HG02759 (cell line): ENCODE measurements at regions not wholly inside any gene's neighbourhood (a gene's known extent, or its start where the extent isn't known, plus 50 kb on each side); places are given as distances from the start of the nearest gene placed in this dataset.

Source experiments
- ATAC-seq: cut with Tn5 transposase; IDR thresholded peaks from one replicate; pipeline ENCODE4 v1.9.1; 2021; ENCODE audit warnings: mild to moderate bottlenecking, moderate library complexity; ENCODE audit not compliant: unreplicated experiment

DNA sequence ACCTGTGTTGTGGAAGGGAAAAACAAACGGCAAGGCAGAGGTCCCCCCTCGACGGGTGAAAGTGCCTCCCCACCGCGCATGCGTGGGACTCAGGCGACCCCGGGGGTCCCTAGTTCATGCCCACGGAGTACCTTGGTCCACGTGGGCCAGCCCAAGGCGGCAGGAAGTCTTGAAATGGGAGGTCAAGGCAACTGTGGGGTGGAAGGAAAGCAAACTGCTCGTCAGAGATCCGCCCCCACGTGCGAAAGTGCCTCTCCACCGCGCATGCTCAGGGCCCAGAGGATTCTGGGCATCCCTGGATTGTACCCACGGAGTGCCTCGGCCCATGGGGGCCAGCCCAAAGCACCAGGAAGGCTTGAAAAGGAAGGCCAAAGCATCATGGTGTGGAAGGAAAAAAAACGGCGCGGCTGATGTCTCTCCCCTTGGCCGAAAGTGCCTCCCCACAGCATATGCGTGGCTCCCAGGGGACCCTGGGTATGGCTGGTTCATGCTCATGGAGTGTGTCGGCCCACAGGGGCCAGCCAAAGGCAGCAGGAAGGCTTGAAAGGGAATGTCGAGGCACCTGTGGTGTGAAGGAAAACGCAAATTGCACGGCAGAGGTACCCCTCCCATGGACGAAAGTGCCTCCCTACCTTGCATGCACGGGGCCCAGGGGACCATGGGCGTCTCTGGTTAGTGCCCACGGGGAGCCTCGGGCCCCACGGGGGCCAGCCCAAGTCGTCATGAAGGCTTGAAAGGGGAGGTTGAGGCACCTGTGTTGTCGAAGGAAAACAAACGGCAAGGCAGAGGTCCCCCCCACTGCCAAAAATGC lies 369.7 kb downstream of the ALG10 start:
- ATAC-seq = no peak

DNA sequence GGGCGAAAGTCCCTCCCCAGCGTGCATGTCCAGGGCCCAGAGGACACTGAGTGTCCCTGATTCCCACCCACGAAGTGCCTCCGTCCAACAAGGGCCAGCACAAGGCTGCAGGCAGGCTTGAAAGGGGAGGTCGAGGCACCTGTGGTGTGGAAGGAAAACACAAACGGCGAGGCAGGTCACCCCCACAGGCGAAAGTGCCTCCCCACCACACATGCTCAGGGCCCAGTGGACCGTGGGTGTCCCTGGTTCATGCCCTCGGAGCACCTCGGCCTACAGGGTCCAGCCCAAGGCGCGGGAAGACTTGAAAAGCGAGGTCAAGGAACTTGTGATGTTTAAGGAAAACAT lies 370.4 kb downstream of the ALG10 start:
- no peak for ATAC-seq

DNA sequence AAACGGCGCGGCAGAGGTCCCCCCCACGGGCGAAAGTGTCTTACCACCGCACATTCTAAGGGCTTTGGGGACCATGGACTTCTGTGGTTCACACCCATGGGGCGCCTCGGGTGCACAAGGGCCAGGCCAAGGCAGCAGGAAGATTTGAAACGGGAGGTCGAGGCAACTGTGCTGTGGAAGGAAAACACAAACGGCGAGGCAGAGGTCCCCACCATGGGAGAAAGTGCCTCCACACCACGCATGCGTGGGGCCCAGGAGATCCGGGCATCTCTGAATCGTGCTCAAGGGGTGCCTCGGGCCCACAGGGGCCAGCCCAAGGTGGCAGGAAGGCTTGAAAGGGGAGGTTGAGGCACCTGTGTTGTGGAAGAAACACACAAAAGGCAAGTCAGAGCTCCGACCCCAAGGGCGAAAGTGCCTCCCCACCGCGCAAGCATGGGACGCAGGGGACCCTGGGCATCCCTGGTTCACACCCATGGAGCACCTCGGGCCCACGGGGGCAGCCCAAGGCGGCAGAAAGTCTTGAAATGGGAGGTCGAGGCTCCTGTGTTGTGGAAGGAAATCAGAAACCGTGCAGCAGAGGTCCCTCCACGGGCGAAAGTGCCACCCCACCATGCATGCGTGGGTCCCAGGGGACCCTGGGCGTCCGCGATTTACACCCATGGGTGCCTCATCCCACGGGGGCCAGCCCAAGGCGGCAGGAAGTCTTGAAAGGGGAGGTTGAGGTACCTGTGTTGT lies 371.0 kb downstream of the ALG10 start:
- ATAC-seq = no peak

DNA sequence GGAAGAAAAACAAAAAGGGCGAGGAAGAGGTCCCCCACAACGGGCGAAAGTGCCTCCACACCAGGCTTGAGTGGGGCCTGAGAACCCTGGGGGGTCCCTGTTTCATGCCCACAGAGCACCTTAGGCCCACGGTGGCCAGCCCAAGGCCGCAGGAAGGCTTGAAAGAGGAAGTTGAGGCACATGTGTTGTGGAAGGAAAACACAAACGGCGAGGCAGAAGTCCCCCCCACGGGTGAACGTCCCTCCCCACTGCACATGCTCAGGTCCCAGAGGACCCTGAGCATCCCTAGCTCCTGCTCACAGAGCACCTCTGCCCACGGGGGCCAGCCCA lies 371.5 kb downstream of the ALG10 start:
- ATAC-seq = no peak

DNA sequence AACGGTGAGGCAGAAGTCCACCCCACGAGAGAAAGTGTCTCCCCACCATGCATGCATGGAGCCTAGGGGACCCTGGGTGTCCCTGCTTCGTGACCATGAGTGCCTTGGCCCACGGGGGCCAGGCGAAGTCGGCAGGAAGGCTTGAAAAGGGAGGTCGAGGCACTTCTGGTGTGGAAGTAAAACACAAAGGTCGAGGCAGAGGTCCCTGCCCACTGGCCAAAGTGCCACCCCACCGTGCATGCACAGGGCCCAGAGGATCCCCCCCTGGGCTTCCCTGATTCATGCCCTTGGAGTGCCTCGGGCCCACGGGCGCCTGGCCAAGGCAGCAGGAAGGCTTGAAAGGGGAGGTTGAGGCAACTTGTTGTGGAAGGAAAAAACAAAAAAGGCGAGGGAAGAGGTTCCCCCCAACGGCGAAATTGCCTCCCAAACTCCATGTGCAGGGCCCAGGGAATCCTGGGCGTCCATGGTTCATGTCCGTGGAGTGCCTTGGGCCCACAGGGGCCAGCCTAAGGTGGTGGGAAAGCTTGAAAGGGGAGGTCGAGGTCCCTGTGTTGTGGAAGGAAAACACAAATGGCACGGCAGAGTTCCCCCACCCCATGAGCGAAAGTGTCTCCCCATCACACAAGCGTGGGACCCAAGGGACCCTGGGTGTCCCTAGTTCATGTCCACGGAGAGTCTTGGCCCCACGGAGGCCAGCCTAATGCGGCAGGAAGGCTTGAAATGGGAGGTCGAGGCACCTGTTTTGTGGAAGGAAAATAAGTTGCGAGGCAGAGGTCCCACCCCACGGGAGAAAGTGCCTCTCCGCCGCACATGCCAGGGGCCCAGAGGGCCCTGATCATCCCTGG lies 372.1 kb downstream of the ALG10 start:
- no peak for ATAC-seq

DNA sequence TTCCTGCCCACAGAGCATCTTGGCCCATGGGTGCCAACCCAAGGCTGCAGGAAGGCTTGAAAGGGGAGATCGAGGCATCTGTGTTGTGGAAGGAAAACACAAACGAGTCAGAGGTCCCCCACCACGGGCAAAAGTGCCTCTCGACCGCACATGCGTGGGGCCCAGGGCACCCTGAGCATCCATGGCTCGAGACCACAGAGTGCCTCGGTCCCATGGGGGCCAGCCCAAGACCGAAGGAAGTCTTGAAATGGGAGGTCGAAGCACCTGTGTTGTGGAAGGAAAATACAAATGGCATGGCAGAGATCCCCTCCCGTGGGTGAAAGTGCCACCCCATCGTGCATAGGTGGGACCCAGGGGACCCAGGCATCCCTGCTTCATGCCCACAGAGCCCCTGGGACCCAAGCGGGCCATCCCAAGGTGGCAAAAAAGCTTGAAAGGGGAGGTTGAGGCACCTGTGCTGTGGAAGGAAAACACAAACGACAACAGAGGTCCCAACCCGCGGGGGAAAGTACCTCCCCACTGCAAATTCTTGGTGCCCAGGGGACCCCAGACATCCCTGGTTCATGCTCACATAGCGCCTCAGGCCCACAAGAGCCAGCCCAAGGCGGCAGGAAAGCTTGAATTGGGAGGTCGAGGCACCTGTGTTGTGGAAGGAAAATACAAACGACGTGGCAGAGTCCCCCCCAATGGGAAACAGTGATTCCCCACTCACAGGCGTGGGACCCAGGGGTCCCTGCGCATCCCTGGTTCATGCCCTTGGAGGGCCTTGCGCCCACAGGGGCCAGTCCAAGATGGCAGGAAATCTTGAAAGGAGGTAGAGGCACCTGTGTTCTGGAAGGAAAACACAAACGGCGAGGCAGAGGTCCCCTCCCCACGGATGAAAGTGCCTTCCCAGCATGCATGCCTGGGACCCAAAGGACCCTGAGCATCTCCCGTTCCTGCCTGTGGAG lies 373.0 kb downstream of the ALG10 start:
- ATAC-seq = no peak

DNA sequence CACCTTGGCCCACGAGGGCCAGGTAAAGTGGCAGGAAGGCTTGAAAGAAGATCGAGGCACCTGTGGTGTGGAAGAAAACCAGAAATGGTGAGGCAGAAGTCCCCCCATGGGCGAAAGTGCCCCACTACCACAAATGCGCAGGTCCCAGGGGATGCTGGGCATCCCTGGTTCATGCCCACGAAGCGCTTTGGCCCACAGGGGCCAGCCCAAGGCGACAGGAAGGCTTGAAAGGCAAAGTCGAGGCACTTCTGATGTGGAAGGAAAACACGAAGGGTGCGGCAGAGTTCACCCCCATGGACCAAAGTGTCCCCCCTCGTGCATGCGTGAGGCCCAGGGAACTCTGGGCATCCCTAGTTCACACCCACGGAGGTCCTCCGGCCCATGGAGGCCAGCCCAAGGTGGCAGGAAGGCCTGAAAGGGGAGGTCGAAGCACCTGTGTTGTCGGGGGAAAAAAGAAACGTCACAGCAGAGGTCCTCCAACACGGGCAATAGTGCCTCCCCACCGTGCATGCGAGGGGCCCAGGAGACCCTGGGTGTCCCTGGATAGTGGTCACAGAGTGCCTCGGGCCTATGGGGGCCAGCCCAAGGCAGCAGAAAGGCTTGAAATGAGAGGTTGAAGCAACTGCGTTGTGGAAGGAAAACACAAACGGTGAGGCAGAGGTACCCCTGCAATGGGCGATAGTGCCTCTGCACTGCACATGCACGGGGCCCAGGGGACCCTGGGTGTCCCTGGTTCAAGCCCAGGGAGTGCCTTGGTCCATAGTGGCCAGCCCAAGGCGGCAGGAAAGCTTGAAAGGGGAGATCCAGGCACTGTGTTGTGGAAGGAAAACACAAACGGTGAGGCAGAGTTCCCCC lies 373.9 kb downstream of the ALG10 start:
- ATAC-seq = no peak

DNA sequence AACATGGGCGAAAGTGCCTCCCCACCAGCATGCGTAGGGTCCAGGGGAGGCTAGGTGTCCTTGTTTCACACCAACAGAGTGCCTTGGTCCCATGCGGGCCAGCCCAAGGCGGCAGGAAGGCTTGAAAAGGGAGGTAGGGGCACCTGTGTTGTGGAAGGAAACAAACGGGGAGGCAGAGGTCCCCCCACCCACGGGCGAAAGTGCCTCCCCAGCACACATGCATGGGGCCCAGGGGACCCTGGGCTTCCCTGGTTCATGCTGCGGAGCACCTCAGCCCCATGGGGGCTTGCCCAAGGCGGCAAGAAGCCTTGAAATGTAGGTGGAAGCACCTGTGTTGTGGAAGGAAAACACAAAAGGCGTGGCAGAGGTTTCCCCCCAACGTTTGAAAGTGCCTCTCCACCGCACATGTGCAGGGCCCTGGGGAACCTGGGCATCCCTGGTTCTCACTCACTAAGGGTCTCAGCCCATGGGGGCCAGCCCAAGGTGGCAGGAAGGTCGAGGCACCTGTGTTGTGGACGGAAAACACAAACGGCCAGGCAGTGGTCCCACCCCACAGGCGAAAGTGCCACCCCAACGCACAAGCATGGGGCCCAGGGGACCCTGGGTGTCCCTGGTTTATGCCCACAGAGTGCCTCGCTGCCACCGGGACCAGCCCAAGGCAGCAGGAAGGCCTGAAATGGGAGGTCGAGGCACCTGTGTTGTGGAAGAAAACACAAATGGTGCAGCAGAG lies 374.7 kb downstream of the ALG10 start:
- no peak for ATAC-seq

DNA sequence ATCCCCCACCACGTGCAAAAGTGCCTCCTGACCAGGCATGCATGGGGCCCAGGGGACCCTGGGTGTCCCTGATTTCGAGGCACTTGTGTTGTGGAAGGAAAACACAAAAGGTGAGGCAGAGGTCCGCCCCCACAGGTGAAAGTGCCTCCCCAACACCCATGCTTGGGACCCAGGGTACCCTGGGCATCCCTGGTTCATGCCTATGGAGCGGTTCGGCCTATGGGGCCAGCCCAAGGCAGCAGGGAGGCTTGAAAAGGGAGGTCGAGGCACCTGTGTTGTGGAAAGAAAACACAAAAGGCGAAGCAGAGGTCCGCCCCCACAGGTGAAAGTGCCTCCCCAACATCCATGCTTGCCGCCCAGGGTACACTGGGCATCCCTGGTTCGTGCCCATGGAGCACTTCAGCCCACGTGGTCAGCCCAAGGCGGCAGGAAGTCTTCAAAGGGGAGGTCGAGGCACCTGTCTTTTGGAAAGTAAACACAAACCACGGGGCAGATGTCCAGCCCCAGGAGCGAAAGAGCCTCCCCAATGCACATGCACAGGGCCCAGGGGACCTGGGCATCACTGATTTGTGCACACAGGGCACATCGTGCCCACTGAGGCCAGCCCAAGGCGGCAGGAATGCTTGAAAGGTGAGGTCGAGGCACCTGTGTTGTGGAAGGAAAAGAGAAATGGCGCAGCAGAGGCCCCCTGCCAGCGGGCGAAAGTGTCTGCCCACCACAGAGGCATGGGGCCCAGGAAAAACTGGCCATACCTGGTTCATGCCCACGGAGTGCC lies 375.5 kb downstream of the ALG10 start:
- no peak for ATAC-seq

DNA sequence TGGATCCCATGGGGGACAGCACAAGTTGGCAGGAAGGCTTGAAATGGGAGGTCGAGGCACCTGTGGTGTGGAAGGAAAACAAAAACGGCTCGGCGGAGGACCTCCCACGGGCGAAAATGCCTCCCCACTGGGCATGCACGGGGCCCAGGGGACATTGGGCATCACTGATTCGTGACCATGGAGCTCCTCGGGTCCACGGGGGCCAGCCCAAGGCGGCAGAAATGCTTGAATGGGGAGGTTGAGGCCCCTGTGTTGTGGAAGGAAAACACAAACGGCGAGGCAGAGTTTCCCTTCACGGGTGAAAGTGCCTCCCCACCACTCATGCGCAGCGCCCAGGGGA lies 376.0 kb downstream of the ALG10 start:
- ATAC-seq = no peak

DNA sequence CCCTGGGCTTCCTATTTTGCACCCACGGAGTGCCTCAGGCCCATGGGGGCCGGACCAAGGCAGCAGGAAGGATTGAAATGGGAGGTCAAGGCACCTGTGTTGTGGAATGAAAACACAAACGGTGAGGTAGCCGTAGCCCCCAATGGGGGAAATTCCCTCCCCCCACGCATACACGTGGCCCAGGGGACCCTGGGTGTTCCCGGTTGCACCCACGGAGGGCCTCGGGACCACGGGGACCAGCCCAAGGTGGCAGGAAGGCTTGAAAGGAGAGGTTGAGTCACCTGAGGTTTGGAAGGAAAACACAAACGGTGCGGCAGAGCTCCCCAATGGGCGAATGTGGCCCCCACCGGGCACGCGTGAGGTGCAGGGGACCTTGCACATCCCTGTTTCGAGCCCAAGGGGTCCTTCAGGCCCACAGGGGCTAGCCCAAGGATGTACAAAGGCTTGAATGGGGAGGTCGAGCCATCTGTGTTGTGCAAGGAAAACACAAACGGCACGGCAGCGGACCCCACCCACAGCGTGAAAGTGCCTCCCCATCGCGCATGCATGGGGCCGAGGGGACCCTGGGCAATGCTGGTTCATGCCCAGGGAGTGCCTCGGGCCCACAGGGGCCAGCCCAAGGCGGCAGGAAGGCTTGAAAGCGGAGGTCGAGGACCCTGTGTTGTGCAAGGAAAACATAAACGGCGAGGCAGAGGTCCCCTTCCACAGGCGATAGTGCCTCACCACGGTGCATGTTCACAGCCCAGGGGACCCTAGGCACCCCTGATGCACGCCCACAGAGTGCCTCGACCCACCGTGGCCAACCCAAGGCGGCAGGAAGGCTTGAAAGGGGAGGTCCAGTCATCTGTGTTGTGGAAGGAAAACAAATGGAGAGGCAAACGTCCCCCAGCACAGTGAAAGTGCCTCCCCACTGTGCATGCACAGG lies 376.7 kb downstream of the ALG10 start:
- no peak for ATAC-seq

DNA sequence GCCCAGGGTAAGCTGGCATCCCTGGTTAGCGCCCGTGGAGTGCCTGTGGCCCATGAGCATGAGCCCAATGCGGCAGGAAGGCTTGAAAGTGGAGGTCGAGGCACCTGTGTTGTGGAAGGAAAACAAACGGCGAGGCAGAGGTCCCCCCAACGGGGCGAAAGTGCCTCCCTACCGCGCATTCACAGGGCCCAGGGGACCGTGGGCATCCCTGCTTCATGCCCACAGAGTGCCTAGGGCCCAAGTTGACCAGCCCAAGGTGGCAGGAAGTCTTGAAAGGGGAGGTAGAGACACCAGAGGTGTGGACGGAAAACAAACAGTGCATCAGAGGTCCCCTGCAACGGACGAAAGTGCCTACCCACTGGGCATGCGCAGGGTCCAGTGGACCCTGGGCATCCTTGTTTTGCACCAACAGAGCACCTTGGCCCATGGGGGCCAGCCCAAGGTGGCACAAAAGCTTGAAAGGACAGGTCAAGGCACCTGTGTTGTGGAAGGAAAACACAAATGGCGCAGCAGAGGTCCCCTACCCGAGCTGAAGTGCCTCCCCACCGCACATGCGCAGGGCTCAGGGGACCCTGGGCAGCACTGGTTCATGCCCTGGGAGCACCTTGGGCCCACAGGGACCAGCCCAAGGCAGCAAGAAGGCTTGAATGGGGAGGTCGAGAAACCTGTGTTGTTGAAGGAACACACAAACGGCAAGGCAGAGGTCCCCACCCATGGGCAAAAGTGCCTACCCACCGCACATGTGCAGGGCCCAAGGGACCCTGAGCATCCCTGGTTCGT lies 377.5 kb downstream of the ALG10 start:
- ATAC-seq = no peak

DNA sequence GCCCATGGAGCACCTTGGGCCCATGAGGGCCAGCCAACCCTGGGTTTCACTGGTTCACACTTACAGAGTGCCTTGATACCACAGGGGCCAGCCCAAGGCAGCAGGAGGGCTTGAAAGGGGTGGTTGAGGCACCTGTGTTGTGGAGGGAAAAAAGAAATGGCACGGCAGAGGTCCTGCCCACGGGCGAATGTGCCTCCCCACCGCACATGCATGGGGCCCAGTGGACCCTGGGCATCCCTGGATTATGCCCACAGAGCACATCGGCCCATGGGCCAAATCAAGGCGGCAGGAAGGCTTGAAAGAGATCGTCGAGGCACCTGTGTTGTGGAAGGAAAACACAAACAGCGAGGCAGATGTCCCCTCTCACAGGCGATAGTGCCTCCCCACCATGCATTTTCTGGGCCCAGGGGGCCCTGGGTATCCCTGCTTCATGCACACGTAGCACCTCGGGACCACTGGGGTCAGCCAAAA lies 378.1 kb downstream of the ALG10 start:
- no peak for ATAC-seq

DNA sequence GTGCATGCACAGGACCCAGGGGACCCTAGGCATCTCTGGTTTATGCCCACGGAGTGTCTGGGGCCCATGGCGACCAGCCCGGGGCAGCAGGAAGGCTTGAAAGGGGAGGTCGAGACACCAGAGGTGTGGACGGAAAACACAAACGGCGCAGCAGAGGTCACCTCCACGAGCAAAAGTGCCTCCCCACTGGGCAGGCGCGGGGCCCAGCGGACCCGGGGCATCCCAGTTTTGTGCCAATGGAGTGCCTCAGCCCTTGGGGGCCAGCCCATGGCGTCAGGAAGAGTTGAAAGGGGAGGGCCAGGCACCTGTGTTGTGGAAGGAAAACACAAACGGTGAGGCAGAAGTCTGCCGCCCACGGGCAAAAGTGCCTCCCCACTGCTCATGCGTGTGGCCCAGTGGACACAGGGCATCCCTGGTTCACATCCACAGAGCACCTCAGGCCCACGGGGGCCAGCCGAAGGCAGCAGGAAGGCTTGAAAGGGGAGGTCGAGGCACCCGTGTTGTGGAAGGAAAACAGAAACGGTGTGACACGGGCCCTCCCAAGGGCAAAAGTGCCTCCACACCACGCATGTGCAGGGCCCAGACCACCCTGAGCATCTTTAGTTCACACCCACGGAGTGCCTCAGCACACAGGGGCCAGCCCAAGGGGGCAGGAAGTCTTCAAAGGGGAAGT lies 378.8 kb downstream of the ALG10 start:
- ATAC-seq = no peak

DNA sequence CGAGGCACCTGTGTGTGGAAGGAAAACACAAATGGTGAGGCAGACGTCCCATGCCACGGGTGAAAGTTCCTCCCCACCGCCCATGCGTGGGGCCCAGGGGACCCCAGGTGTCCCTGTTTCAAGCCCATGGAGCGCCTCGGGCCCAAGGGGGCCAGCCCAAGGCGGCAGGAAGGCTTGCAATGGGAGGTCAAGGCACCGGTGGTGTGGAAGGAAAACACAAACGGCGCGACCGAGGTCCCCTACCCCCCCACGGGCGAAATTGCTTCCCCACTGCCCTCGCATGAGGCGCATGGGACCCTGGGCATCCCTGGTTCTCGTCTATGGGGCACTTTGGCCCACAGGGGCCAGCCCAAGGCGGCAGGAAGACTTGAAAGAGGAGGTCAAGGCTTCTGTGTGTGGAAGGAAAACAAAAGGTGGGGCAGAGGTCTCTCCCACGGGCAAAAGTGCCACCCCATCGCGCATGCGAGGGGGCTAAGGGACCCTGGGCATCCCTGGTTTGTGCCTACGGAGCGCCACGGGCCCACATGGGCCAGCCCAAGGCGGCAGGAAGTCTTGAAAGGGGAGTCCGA lies 379.4 kb downstream of the ALG10 start:
- ATAC-seq = no peak
